ENCODE measurements at regions not wholly inside any gene's neighbourhood (a gene's known extent, or its start where the extent isn't known, plus 50 kb on each side); places are given as distances from the start of the nearest gene placed in this dataset.

DNA sequence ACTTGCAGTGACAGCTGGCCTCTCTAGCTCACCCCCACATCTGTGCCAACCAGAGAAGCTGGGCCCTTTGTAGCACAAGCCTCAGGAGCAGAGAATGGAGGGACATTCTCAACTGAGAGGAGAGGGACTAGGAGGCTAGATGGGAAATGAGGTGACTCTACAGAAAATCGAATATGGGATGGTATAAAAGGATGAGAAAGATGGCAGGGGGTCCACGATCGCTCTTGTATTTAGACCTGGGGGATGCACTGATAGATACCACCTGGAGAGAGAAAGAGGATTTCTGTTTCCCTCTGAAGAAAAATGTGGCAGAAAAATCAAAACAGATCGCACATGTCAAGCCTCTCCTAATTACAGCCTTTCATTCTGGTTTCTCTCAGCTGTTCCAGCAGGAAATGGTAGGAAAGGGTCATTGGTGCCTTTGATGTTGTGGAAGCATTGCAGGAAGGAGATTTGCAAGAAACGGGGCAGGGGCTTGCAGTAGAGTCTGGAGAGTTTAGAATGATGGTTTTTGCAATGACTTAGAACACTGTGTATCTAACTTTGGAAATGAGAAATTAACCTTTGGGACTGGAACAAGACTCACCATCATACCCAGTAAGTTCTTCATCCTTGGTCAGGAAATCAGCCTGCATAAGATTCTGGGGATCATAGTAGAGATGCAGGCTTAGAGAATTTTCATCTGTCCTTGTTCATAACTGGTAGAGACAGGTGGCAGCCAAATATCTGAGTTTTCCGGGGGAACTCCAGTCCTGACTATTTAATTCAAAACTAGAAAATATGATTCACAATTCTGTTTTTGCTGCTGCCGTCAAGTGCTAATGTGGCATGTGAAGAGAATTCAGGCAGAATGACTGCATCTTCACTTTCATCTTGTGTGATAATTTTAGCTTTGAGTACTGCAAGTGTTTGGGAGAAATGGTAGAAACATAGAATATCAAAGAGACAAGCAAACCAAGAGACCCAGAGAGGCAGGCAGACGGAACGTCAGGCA lies 98.8 kb downstream of the DAD1 start:
- Histone ChIP-seq H3K27me3 (ENCODE audit: control insufficient read depth, insufficient read depth, low read length) (no peaks in the 10 kb centered on the region), H3K36me3 (ENCODE audit: control insufficient read depth, insufficient read depth, low read length) (no peaks in the 10 kb centered on the region), H3K9ac (ENCODE audit: low read length) (no peak overlapping the region), H3K4me3 (ENCODE audit: low read length) (no peak overlapping the region), H3K4me1 (ENCODE audit: control insufficient read depth, insufficient read depth, low read length) (peaks cover 21% of the 10 kb centered on the region), H3K9me3 (ENCODE audit: control insufficient read depth, low read length) (no peaks in the 10 kb centered on the region)

DNA sequence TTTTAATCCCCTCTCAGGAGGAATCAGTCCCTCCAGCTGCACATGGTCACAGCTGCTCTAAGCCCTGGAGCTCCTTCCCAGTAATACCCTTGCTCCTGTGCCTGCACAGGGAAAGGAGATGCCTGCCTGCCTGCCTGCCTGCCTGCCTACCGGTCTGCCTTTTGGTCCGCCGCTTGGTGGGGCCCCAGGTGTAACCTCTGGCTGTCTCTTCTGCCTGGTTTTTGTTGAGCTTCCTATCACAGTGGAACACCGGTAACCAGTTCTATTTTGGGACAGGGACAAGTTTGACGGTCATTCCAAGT lies 99.8 kb downstream of the DAD1 start:
- no peaks in the 10 kb centered on the region for H3K9me3 ChIP-seq (ENCODE audit: control insufficient read depth, low read length)

DNA sequence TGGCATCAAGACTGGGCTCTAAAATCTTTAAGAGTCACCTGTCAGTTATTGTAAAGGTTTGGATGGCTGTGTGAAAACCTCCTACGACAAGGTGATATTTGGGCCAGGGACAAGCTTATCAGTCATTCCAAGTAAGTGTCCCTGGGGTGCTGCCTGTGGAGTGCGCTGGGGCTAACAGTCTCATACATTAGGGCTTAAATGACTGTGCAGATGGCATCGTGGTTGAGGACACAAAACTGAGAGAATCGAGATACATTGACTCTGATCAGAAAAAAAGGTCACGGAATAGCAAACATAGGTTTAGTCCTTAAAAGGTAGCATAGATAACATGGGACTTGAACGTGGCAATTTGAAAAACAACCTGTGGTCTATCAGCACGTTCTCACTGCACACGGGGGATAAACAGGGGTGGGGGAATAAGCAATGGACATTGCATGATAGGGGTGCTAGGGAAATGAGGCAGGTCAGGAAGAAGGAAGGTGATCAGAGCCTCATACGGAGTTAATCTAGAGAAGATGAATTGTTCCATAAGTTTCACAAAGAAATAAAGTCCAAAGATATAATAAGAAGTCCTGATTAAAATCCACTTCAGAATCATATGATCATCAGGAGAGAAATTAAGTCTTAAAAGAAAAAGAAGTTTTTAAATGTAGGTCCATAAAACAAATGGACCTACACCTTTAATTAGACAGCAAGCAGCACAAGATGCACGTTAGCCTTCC lies 100.3 kb downstream of the DAD1 start:
- Histone ChIP-seq H3K4me3 (ENCODE audit: low read length) (no peak overlapping the region), H3K9ac (ENCODE audit: low read length) (no peak overlapping the region), H3K36me3 (ENCODE audit: control insufficient read depth, insufficient read depth, low read length) (no peaks in the 10 kb centered on the region), H3K27me3 (ENCODE audit: control insufficient read depth, insufficient read depth, low read length) (no peaks in the 10 kb centered on the region), H3K9me3 (ENCODE audit: control insufficient read depth, low read length) (no peaks in the 10 kb centered on the region), H3K4me1 (ENCODE audit: control insufficient read depth, insufficient read depth, low read length) (peaks cover 19% of the 10 kb centered on the region)

More for the DNA sequence above, 99.8 kb downstream of the DAD1 start:
- peaks cover 24% of the 10 kb centered on the region for H3K4me1 ChIP-seq (ENCODE audit: control insufficient read depth, insufficient read depth, low read length)
- no peak overlapping the region for H3K9ac ChIP-seq (ENCODE audit: low read length)
- no peaks in the 10 kb centered on the region for H3K27me3 ChIP-seq (ENCODE audit: control insufficient read depth, insufficient read depth, low read length)
- no peaks in the 10 kb centered on the region for H3K36me3 ChIP-seq (ENCODE audit: control insufficient read depth, insufficient read depth, low read length)
- H3K4me3 ChIP-seq (ENCODE audit: low read length): no peak overlapping the region

DNA sequence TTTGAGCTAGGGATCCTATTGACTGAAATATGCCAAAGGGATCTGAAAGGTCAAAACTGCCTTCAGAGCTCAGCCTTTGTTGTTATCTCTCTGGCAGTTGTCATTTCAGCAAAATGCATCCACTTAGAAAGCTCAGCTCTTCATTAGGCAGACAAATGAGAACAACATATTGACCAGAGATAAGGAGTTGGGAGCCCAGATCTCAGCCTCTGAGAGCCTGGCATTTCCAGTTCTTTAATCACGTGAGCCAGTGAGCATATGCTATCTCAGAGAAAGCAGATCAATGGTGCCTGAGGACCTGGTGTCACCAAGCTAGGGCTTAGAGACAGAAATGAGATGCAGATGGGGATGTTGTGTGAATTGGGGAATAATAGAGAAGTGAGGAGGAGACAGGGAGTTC lies 101.1 kb downstream of the DAD1 start:
- no peak overlapping the region for H3K9ac ChIP-seq (ENCODE audit: low read length)
- peaks cover 13% of the 10 kb centered on the region for H3K4me1 ChIP-seq (ENCODE audit: control insufficient read depth, insufficient read depth, low read length)
- no peak overlapping the region for H3K4me3 ChIP-seq (ENCODE audit: low read length)
- H3K36me3 ChIP-seq (ENCODE audit: control insufficient read depth, insufficient read depth, low read length): no peaks in the 10 kb centered on the region
- no peaks in the 10 kb centered on the region for H3K27me3 ChIP-seq (ENCODE audit: control insufficient read depth, insufficient read depth, low read length)
- no peaks in the 10 kb centered on the region for H3K9me3 ChIP-seq (ENCODE audit: control insufficient read depth, low read length)

DNA sequence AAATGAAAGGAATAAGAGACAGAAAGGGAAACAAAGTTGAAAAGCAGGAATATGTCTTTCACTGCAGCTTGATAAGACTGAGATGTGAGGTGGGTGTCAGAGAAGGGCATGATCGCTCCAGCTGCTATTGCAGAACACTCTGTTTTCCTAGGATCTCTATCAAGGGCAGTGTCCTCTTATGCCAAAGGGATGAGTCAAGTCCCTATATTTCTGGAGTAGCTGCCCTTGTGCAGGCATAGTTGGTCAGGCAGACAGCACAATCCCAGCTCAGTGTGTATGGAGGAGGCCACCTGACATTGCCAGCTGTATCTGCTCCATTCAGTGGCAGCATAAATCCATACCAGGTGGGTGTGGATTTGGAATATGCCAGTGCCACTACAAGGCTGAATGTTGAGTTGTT lies 101.6 kb downstream of the DAD1 start:
- Histone ChIP-seq H3K27me3 (ENCODE audit: control insufficient read depth, insufficient read depth, low read length) (no peaks in the 10 kb centered on the region), H3K4me1 (ENCODE audit: control insufficient read depth, insufficient read depth, low read length) (peaks cover 13% of the 10 kb centered on the region), H3K9ac (ENCODE audit: low read length) (no peak overlapping the region), H3K4me3 (ENCODE audit: low read length) (no peak overlapping the region), H3K36me3 (ENCODE audit: control insufficient read depth, insufficient read depth, low read length) (no peaks in the 10 kb centered on the region), H3K9me3 (ENCODE audit: control insufficient read depth, low read length) (no peaks in the 10 kb centered on the region)

DNA sequence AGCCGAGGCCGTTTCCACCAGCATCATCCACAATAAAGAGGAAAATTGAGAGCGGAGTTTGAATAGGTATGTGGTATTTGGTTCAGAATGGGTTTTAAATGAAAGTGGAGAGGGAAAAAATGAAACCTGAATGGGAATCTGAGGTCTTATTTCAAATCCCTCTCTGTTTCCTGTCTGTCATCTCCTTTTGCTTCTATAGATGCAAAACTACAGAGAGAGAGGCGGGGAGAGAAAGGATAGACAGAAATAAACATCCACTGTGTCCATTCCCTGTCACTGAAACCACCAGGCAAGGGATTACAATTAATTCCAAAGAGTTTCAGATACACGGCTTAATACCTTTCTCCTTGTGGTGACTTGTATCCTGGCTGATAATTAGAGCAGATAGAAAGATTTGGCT lies 102.3 kb downstream of the DAD1 start:
- Histone ChIP-seq H3K9me3 (ENCODE audit: control insufficient read depth, low read length) (no peaks in the 10 kb centered on the region), H3K36me3 (ENCODE audit: control insufficient read depth, insufficient read depth, low read length) (no peaks in the 10 kb centered on the region), H3K4me3 (ENCODE audit: low read length) (no peak overlapping the region), H3K27me3 (ENCODE audit: control insufficient read depth, insufficient read depth, low read length) (no peaks in the 10 kb centered on the region), H3K4me1 (ENCODE audit: control insufficient read depth, insufficient read depth, low read length) (peaks cover 13% of the 10 kb centered on the region), H3K9ac (ENCODE audit: low read length) (no peak overlapping the region)

DNA sequence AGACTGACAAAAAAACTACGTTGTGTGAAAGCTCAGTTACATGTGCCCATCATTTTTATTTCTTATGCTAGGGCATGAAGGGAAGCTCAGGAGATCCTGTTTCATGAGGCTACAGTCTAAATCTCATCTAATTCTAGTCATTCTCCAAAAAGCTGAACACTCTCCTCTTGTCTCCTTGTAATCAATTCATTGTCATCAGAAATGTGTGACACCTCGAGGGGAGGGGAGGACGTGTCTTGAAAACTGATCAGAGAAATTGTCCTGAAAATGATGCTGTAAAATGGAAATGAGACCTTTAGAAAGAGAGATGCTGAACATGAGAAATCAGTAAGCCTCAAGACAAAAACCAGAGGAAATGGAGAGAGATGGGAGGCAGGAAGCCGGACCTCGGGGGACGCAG lies 103.4 kb downstream of the DAD1 start:
- Histone ChIP-seq H3K27me3 (ENCODE audit: control insufficient read depth, insufficient read depth, low read length) (no peaks in the 10 kb centered on the region), H3K36me3 (ENCODE audit: control insufficient read depth, insufficient read depth, low read length) (no peaks in the 10 kb centered on the region), H3K4me3 (ENCODE audit: low read length) (no peak overlapping the region), H3K9me3 (ENCODE audit: control insufficient read depth, low read length) (no peaks in the 10 kb centered on the region), H3K9ac (ENCODE audit: low read length) (no peak overlapping the region), H3K4me1 (ENCODE audit: control insufficient read depth, insufficient read depth, low read length) (peaks cover 13% of the 10 kb centered on the region)

DNA sequence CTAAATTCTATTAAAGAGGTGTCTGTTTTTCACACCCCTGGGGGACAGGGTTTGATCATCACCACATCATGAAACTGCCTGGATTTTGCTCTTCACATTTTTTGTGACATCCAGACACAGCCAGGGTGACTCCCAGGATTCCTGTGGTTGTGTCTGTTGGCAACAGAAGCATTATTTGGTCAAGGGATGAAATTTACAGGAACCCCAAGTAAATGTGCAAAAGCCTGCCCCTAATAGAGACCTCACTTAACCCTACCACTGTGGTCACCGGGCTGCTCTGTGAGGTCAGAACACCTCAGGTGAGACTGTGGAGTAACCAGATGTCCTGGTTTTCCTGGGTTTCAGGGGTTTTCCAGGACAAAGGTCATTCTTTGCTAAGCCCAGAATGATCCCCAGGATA lies 103.8 kb downstream of the DAD1 start:
- H3K36me3 ChIP-seq (ENCODE audit: control insufficient read depth, insufficient read depth, low read length): no peaks in the 10 kb centered on the region

DNA sequence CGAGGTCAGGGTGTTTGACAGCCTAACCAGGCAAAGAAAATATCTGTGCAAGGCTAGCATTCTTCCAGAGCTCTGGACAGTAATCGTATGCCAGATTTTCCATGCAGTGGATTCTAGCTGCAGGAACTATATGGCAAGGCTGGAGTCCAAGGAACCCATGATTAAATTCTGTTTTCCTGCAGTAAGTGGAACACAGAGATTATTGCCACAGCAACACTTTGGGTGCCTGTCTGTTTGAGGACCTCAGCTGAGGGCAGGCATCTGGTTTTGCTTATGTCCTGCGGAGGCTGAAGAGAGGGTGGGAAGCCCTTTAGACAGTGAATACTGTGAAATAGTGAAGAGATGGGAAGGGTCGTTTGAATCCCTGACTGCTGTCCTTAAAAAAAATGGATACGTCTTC lies 104.4 kb downstream of the DAD1 start:
- Histone ChIP-seq H3K4me1 (ENCODE audit: control insufficient read depth, insufficient read depth, low read length) (peaks cover 13% of the 10 kb centered on the region), H3K27me3 (ENCODE audit: control insufficient read depth, insufficient read depth, low read length) (no peaks in the 10 kb centered on the region), H3K36me3 (ENCODE audit: control insufficient read depth, insufficient read depth, low read length) (no peaks in the 10 kb centered on the region), H3K9me3 (ENCODE audit: control insufficient read depth, low read length) (no peaks in the 10 kb centered on the region), H3K9ac (ENCODE audit: low read length) (no peak overlapping the region), H3K4me3 (ENCODE audit: low read length) (no peak overlapping the region)

More for the DNA sequence above, 103.8 kb downstream of the DAD1 start:
- Histone ChIP-seq H3K4me1 (ENCODE audit: control insufficient read depth, insufficient read depth, low read length) (peaks cover 13% of the 10 kb centered on the region), H3K27me3 (ENCODE audit: control insufficient read depth, insufficient read depth, low read length) (no peaks in the 10 kb centered on the region), H3K4me3 (ENCODE audit: low read length) (no peak overlapping the region), H3K9me3 (ENCODE audit: control insufficient read depth, low read length) (no peaks in the 10 kb centered on the region), H3K9ac (ENCODE audit: low read length) (no peak overlapping the region)

DNA sequence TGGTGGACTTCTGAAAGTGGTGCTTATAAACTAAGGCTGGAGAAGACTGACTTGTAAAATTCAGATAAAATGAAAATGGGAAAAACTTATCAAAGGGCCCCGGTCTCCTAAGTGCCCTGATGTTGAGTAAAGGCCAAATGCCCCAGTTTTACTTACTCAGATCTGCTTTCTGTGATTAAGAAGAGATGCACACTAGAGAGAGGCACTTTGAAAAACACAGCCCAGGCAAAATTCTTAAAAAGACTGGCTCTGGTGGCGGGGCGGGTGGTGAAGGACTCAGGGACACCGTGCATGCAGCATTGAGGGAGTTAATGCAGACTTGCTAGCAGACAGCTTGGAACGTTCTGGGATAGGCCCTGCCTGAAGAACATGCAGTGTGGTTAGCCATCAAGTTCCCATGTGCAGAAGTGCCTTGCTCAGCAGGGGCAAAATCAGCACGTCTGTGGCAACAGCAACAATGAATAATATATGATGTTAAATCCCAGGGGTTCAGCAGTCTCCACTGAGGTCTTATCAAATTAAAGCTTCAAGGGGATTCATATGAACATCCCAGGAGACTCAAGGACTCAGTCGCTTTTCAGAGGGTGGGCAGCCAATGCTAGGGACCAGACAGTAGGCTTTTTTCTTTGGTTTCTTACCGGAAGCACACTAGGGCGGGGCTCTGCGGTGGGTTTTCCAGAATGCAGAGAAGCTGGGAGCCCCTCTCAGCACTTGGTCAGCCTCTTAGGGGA lies 105.0 kb downstream of the DAD1 start:
- Histone ChIP-seq H3K4me1 (ENCODE audit: control insufficient read depth, insufficient read depth, low read length) (peaks cover 16% of the 10 kb centered on the region), H3K27me3 (ENCODE audit: control insufficient read depth, insufficient read depth, low read length) (no peaks in the 10 kb centered on the region), H3K9ac (ENCODE audit: low read length) (no peak overlapping the region), H3K36me3 (ENCODE audit: control insufficient read depth, insufficient read depth, low read length) (no peaks in the 10 kb centered on the region), H3K9me3 (ENCODE audit: control insufficient read depth, low read length) (no peaks in the 10 kb centered on the region), H3K4me3 (ENCODE audit: low read length) (no peak overlapping the region)

DNA sequence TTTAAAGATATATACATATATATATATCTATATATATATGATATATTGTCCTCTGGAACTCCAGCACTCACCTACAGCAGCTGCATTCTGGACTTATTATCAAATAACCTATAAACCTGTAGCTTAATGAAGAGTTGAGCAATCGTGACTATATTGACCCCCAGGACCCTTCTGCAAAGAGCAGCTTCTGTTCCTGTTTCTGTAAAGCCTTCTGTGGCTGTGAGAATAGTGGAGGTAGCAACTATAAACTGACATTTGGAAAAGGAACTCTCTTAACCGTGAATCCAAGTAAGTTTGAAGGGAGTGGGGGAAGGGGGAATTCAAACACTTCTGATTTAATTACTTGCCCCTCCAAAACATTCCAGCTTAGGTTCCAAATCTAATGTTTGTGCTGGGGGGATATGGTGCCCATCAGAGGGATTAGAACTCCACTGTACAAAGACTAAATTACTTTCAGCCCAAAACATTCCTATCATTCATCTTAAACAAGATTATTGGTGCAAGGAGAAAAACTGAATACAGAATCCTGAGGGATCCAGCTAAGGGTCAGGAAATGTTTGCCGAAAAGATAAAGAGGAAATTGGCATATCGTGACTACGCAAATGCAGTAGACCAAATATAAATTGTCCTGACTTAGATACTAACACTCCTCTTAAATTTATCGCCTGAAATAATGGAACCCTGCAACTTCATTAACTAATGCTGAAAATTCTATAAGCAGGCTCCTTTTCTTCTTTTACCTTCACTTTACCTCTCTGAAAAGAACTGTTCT lies 106.1 kb downstream of the DAD1 start:
- no peaks in the 10 kb centered on the region for H3K27me3 ChIP-seq (ENCODE audit: control insufficient read depth, insufficient read depth, low read length)
- peaks cover 25% of the 10 kb centered on the region for H3K4me1 ChIP-seq (ENCODE audit: control insufficient read depth, insufficient read depth, low read length)
- H3K9ac ChIP-seq (ENCODE audit: low read length): no peak overlapping the region
- H3K36me3 ChIP-seq (ENCODE audit: control insufficient read depth, insufficient read depth, low read length): no peaks in the 10 kb centered on the region
- H3K9me3 ChIP-seq (ENCODE audit: control insufficient read depth, low read length): no peaks in the 10 kb centered on the region
- no peak overlapping the region for H3K4me3 ChIP-seq (ENCODE audit: low read length)

All from mucosa of stomach (tissue), 1 donor.